NCI-H1092 treated with DMSO at 0.1 percent for 48 hours (cell line): ENCODE measurements at regions not wholly inside any gene's neighbourhood (a gene's known extent, or its start where the extent isn't known, plus 50 kb on each side); places are given as distances from the start of the nearest gene placed in this dataset.
"Not testable (repeated sequence)": the region's sequence is repeated elsewhere in the genome, so short reads cannot be mapped to it uniquely, and the experiment has no call there.

ENCODE experiments used
- DNase-seq: peaks from one replicate; lab custom pipeline; 2025; lab: John Stamatoyannopoulos, UW

DNA sequence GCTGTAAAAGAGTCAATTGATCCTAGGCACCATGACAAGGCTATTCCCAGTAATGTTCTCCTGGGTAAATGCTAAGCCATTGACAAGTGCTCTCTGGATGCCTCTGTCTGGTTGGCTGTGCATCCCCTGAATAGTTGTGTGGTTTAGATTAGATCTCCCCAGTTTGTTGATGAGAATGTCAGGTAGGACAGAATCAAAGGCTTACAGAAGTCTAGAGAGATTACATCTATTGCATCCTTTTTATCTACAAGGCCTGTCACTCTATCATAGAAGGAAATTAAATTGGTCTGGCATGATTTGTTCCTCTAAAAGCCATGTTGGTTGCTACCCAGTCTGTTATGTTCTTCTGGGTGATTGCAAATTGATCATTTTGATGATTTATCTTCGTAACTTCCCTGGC lies 548.3 kb downstream of the GATA3 start:
- no peak for DNase-seq

DNA sequence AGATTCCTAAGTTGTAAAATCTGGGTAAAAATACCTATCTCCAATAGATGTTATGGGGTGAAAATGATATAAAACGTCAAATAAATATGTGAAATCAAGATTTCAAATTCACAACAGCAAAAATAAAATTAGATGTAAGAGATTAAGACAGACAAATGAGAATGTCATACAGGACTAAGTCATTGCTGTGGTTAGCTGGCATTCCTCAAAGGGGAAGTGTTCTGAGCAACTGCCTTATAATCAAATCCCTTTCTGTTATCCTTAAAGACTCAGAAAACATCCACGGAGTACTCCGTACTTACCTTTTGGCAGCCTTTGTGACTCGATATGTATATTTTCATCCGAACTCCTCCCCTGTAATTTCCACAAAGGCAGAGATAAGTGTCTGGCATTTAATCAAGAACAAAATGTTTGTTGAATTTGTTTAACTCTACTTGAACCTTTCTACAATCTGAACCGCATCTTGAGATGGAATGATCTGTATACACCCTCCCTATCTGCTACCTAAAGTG lies 559.6 kb downstream of the GATA3 start:
- DNase-seq: no peak

DNA sequence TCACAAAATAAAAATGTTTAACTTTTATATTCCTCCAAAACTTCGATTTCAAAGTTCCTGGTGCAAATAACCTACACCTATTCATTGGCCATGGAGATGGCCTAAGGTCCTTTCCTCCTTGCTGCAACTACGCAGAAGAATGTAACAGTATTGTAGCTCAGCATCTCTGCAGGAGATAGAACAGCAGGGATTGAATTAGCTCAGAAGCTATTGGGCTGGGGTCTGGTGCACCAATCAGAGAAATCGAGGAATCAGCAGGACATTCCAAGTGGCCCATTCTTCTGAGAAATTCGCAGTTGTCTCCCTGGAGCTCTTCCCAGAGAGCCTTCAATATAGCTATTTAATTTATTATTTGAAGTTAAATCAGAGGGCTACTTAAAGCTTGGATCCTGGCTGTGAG lies 560.6 kb downstream of the GATA3 start:
- no peak for DNase-seq

DNA sequence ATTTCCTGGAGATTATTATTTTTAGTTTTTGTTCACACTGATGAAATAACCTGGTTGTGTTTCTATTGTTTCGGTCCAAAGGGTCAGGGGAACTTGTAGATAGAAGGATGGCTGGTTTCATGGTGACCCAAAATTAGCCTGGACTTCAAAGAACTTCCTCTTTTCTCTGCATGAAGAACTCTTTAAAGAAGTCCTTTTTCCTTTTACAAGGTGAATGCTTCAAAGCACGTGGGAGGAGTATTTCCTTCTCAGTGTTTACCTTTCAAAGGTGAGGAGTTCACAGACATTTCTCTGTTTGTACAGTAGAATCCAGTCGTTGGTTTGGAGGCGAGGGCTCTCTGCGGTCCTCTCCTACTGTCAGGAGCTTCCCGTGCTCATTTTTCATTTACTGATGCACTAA lies 561.7 kb downstream of the GATA3 start:
- DNase-seq: no peak

DNA sequence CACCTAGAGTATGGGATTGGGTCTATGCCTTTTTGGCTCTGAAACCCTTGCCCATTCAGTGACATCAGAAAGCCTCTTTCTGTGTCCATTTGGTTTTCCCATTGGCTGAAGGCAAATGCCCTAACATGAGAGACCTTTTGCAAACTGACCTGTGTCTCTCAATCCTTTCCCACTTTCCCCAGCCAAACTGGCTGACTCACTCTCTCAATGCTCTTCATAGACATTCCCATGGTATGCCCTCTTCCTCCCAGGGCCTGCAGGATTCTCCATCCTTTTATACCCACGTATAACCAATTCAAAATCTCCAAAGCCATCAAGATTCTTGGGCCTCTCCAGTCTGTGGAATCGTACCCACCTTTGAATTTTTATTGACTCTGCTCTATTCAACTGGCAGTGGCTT lies 563.3 kb downstream of the GATA3 start:
- DNase-seq: no peak

DNA sequence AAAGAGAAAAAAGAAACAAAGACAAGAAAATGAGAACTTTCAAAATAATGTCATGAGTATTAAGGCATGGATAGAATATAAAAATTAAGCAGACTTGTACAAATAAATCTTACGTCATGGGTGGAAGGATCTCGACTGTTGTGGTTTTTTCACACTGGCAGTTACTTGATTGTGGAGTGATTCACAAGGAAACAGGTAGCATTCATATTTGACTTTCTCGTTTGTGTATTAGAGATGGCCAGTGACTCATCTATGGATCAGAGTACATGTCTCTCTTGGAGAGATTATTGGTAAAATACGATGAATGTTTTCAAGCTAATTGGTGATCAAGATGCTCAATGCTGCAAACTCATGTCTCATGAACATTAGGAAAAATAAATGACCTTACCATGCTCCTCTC lies 564.3 kb downstream of the GATA3 start:
- DNase-seq: no peak

DNA sequence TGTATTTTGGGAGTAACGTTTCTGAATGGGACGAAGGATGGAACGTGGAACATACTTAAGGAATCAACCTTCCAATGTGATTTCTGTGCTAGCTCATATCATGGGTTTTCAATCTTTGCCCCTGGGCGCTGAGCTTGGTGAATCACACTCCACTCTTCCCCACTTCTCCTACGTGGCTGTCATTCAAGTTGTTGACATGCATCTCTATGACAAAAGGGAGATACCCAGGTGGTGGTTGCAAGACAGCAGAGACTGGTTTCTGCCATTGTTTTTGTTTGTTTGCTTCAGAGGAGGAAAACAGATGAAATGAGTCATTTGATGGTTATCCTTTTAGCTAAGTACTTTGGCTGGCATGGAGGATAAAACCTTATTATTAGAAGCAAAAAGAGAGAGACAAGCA lies 573.9 kb downstream of the GATA3 start:
- no peak for DNase-seq

DNA sequence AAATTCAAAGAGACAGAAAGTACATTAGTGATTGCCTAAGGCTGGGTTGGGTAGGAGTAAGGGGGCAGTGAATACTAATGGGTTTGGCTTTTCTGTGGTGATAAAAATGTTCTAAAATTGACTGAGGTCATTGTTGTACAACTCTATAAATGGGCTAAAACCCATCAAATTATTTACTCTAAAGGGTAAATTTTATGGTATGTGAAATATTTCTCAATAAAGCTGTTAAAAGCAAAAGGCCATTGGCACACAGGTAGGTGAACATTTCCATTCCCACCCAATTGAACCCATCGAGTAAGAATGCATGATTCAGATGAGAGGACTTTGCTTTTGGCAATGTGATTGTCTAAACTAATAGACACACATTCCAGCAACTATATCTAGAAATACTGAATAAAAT lies 579.4 kb downstream of the GATA3 start:
- no peak for DNase-seq

DNA sequence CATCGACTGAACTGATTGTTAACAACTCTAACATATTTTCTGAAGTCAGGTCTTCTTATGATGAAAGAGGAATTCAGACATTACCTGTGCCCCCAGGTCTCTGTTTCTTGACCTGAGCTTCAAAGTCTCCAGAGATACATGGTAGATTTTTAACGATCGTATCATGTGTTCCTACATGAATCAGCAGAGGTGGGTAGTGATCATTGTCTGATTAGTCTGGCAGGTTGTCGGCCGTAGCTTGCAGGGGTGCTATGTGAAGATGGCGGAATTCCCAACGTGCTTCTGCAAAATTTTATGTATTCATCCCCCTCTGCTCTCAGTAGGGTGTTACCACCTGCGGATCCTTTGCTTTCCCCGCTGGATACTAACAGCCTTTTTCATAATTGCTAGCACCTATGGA lies 581.9 kb downstream of the GATA3 start:
- DNase-seq: no peak

DNA sequence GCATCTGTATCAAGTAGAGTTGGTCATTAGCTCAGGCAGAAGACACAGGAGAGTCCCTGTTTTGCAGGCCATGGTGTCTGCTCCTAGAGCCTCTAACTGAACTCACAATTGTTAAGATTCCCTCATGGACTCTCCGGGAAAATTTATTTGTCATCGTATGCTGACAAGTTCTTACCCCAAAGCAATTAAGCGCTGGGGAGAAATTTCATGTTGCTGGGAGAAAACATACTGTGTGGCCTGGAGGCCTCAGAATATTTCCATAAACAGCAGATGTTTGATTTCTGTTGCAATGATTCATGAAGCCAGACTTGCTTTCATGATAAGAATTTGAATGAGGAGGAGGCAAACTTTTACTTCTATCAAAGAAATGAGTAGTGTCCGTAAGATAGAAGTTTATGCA lies 583.2 kb downstream of the GATA3 start:
- no peak for DNase-seq

DNA sequence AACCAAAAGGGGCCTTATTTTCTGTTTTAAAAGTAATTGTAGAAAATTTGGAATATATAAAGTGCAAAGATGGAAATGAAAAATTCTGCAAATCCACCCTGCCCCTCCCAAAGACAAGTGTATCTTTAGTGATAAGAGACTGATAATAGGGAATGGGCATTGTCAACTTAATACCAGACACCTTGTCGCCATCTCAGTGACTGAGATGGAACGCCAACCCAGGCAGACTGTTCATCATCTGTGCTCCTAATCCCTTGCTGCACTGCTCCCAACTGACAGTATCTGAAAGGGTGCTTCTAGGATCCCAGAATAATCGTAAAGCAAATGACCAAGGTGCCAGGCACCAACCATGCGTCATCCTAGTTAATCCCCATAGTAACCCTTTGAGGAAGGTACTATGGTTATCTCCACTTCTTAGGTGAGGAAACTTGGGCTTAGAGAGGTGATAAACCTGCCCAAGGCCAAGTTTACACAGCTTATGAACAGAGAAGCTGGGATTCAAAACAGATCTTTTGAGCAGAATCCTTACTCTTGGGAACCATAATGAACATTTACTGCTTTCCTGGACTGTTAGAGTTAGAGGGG lies 583.7 kb downstream of the GATA3 start:
- DNase-seq: no peak

DNA sequence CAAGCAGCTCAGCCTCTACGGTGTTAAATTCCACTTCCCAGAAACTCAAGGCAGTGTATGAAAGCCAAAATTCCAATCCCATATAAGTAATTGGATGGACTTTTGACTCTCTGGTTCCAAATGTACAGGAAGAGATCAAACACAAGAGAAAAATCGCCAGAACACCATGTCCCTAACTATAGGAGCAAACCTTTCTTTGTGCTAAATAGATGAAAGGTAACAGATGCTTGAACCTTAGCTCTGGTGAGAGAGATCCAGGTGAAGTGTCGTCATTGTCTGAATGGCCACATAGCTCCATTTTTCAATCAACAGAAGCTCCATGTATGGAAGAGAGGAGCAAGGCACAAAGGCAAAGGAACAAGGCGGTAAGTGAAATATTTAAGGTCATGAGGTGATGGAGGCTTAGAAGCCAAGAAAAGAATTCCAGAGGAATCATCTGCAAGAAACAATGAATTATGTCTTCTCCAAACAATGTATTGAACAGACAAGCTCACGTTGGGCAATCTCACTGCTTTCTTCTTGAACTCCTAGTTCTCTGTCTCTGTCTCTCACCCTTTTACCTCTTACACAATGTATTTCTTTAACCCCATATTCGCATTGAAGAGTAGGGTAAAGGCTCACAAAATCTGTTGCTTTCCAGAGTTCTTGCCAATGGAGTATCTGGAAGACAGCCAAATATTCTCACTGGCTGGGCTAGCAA lies 585.1 kb downstream of the GATA3 start:
- no peak for DNase-seq

DNA sequence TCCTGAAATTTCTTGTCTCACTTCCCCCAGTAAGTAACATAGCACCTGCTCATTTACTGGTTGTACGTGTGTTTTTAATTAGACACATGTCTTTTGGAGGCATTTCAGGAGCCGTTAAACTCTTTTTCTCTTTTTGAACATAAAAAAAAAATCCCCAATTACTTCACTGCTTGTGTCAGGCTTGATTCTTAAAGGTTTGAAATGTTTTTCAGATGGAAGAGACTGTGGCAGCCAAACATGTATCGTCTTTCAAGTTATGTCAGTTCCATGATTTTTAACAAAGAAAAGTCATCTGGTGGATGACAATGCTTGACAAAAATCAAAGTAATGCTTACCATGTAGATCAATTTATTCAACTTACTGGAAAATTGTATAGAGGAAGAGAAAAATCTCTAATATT lies 585.8 kb downstream of the GATA3 start:
- no peak for DNase-seq

DNA sequence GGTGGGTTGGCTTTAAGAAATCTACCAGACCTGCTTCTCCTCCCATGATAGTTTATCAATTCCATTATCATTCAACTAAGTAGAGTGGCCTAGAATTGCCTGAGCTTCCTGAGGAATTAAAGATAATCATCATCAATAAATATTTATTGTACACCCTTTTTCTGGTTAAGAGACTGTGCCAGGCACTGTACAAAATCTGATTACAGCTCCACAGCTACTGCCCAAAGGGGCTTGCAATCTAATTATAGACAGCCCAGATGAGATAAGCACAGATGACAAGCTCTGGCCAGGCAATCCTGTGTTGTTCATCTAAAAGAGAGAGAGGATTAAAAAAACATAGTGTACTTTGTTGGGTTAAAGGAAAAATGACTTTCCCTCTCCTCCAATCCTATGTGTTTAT lies 586.4 kb downstream of the GATA3 start:
- DNase-seq: no peak

DNA sequence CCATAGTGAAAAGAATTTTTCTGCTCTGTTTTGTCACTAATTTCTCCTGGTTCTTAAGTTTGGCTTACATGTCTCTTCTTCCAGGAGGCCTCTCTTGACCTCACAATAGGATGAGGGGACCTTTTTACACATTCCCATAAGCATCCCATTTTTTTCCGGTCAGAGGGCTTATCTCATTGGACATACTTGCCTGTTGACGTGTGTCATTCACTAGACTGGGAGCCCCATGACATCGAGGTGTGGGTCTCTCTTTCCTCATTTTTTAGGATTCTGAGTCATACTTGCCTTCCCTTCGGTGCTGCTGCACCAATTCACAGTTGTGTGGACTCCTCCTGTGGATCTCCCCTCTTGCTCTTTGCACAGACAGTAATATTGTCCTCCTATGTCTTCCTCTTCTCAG lies 601.8 kb downstream of the GATA3 start:
- no peak for DNase-seq

DNA sequence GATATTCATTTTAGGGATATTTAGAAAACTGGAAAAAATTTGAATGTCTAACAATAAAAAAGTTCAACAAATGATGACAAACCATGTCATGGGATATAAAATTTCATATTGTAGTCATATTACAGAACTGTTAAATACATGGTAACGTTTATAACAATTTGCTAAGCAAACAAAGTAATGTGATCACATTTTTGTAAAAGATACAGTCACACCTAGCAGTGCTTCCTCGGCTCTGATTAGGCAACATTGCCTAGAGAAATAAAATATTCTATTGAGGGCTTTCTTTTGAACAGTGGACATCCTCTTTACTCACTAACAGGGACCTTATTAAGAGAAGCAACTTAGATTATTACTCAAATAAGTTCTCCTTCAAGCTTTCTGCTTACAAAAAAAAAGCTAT lies 605.5 kb downstream of the GATA3 start:
- DNase-seq: no peak

DNA sequence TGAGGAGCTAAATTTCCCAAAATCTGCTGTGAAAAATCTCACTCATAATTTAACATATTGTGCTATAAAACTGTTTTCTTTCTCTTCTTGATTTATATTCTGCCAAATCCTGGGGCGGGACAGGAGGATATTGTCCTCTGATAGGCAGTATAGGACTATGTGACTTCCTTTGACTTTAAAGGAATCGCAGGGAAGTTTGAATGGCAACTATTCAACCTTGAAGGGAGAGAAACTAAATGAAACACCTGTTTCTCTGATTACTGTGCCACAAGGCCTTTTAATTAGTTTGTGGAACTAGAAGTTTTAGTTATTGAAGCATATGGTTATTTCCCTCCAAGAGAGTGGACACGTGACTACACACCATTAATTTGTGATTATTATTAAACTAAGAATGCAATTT lies 607.4 kb downstream of the GATA3 start:
- no peak for DNase-seq

DNA sequence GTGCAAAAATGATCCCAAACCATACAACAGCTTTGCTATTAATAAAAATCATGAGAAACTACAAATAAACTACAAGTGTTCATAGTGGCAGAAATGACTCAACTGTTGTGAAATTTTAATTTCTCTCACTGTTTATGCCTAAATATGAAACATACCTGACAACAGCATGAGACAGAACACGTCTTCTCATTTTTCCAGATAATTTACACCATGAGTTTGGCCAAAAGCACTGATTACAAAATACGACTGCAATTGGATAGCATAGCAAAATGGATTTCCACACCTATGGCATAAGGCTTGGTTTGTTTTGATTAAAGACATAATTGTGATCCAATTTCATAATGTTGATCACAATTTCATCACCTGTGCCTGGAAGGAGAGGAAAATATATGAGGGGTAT lies 608.6 kb downstream of the GATA3 start:
- DNase-seq: no peak

DNA sequence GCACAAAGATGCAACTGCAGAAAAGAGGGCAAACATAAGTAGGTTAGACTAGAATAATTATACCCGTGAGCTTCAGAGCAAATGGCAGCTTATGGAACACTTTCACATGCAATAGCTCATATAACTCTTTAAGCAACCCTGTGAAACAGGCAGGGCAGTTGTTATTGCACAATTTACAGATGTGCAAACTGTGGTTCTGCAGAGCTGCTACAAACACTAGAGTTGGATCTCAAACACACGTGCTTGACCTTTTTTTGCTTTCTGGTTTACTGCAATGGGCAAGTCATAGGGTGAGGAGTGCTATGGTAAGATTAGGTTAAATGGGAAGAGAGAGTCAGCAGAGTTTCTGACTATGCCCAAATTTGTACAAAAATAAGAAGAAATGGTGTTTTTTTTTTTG lies 610.8 kb downstream of the GATA3 start:
- DNase-seq: no peak

DNA sequence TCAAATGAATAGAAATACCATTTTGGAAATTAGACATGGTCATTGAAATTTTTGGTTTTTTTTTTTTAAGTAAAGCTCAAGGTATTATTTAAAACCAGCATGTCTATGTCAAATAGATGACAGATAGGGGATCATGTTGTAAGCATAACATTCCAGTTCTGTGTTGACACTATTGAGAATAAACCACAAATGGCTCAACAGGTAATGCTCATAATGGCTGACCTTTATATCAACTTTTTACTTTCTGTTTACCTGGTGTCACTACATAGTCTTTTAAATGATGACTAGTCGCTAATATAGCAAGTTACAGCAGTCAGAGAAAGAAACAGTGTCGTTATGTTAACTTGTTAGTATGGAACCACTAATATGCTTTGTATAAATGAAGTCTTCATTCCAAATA lies 616.0 kb downstream of the GATA3 start:
- no peak for DNase-seq

DNA sequence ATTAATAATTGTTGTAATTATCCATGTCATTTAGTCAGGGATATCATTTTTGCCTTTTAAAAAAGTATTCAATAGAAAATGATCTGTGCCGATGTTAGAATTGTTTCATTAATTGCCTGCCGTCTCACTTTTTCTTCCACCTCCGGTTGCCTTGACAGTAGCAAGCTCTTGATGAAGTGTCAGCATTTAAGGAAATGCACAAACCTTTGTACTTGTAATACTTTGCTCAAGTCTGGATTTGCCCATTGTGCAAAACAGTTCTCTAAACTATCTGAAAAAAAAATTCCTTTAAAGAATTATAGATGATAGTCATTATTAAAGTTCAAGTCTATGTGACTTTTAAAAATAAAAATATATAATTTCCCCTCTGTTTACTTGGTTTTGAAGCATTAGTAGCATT lies 619.7 kb downstream of the GATA3 start:
- DNase-seq: no peak

DNA sequence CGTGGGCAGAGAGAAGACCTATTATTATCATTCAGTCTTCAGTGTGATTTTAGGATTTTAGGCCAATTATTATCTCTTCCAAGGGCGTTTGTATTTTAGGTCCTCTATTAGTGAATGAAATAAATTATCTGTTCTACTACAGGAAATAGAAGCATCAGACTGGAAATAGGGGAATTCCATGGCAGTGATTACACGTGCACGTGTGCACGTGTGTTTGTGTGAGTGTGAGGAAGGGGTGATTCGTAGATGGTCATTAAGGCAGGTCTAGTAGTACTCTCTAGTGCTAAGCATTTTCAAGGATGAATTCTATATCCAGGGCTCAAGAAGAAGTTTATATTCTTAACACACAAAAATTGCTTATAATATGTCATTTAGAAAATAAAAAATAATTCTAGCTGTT lies 623.2 kb downstream of the GATA3 start:
- DNase-seq: no peak

DNA sequence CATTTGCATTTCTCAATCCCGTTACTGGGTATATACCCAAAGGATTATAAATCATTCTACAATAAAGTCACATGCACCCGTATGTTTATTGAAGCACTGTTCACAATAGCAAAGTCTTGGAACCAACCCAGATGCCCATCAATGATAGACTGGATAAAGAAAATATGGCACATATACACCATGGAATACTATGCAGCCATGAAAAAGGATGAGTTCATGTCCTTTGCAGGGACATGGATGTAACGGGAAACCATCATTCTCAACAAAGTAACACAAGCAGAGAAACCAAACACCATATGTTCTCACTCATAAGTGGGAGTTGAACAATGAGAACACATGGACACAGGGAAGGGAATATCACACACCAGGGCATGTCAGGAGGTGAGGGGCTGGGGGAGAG lies 630.4 kb downstream of the GATA3 start:
- DNase-seq: not testable (repeated sequence)

DNA sequence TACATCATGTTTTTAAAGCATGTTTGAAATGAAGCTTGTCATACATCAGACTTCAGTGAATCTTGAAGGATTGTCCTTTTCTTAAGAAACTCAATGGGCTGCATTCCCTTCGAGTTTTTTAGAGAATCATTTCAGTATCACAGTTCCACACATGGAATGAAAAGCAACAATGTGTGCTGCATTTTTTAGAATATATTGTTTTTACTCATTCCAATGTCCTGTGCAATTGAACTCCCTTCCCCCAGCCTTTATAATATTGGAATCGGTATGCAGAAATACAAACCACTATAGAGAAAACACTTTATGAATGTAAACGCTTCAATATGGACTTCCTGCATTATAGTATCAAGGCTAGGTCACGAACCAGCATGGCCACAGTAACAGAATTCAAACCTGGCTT lies 634.4 kb downstream of the GATA3 start:
- no peak for DNase-seq
